AG08395 (cell line): ENCODE measurements at regions not wholly inside any gene's neighbourhood (a gene's known extent, or its start where the extent isn't known, plus 50 kb on each side); places are given as distances from the start of the nearest gene placed in this dataset.
A peak's percentile ranks its signal among the peaks of the same experiment; 100 is the strongest.
"Not testable (repeated sequence)": the region's sequence is repeated elsewhere in the genome, so short reads cannot be mapped to it uniquely, and the experiment has no call there.

Experiments
- DNase-seq: peaks from one replicate; pipeline ENCODE4 v3.0.0; 2012; ENCODE audit warnings: mixed read lengths, low spot score

DNA sequence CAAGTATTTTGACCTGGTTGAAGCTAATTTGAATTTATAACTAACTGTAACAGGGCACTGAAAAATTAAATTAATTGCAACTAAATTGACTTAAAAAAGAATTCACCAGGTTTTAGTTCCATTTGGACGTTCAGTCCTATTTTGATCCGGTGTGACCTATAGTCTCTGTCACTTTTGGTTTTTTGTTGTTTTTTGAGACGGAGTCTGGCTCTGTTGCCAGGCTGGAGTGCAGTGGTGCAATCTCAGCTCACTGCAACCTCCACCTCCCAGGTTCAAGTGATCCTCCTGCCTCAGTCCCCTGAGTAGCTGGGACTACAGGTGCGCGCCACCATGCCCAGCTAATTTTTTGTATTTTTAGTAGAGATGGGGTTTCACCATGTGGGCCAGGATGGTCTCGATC is 91.2 kb downstream of the GADD45G start:
- DNase-seq, result not testable (repeated sequence)

DNA sequence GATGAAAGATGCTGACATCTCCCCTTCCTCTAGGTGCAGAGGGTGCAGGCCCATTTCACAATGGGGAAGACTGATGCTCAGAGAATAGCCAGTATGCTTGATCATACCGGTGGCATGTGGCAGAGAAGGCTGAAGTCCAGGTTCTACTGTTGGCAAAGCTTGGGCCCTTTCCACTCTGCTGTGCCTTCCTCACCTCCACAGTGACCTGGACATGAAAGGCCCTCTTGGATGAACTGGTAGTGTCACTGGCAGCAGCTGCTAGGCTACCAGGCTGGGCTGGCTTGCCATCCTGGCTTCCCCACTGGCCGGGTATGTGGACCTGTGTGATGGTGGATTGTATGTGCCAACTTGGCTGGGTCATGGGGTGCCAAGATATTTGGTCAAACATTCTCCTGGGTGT is 92.0 kb downstream of the GADD45G start:
- no peak for DNase-seq

DNA sequence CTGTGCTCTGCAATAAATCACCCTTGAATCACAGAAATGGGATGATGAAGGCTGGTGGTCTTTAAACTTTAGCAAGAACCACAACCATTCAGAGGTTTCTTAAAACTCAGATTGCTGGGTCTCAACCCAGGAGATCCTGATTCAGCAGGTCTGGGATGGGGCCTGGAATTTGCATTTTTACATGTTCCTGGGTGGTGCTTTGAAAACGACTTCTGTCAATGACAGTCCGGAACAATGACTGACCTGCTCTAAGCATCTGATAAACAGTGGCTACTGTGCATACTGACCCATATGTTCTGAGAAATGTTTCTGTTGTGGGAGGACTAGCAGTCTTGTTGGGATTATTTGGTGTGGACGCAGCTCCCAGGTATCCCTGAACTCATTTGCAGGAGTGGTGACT is 92.7 kb downstream of the GADD45G start:
- DNase-seq, result no peak

DNA sequence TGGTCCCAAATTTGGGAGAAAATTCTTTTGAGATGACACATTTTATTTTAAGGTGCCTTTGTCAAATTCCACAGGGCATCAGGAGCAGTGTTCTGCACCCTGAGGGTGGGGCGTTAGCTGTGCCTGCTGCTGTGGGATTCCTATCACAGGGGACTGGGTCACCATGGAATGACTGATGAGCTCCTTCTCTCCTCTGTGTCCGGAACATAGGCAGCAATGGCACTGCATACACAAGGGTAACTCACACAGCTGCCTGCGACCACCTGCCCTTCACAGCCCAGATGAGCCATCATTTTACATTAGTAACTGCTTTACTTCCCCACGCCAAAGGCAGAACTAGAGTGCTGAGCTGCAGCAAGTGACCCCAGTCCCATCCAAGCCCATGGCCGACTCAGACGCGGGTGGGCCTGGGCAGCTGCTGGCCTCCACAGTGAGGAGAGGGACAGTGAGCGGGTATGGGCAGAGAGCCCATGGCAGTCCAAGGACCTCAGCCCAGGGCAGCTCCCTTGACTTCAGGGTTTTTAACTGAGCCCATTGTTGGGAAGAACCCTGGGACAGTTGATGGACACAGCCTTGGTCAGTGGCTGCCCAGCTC is 93.7 kb downstream of the GADD45G start:
- no peak for DNase-seq

DNA sequence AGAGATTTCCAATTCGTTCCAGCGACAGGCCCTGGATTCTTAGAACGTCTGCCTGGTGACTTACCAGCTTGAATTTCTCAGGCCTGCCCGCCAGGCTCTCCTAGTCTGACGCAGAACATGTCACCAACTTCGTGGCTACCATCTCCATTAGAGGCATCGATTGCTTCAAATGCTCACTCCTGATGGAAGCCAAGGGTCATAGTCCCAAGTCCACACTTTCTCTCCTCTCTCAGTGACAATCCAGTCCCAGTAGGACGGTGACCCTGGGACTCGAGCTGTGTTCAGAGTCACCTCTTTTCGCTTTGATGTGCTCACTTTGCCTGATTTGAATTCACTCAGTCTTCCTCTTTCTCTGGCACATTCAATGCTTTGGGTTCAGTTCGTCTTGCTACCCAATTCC is 94.8 kb downstream of the GADD45G start:
- no peak for DNase-seq

DNA sequence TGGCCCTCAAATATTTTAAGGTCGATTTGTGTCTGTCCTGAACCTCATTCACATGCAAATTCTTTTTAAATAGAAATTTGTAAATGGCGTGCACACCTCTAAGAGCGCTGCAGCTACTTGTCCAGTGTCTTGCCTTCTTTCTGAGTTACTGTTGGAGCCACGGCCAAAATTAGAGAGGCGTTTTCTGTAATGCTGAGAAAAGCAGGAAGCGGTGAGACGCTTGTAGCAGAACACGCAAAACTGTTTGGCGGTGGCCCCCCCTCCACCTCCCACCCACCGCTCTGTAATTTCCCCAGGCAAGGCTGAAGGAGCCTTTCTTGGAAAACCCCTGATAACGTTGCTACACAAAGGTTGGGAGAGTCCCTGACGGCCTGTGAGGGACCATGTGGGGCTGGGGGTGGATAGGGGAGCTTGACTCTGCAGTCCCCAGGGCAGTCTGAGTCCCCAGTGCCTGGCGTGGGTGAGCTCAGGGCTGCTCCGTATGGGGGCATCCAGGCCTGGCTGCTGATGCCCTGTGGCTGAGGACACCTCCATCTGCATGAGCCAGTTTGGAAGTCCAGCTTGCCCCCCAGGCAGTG is 96.5 kb downstream of the GADD45G start:
- no peak for DNase-seq

DNA sequence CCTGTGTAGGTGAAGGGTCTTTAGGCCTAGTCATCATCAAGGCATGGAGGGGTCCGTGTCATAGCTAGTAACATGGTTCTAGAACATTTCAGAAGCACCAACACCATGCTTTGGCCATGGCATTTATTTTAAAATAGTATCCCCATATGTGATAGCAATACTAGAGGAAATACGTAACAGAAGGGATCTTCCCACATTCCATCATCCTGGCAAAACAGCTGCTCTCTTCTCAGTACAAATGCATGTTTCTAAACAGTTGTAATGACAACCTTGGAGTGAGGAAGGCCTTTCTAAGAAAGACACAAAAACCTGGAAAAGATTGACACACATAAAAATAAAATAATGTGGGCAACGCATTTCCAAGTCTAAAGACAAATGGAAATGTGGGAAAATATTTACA is 97.6 kb downstream of the GADD45G start:
- no peak for DNase-seq

DNA sequence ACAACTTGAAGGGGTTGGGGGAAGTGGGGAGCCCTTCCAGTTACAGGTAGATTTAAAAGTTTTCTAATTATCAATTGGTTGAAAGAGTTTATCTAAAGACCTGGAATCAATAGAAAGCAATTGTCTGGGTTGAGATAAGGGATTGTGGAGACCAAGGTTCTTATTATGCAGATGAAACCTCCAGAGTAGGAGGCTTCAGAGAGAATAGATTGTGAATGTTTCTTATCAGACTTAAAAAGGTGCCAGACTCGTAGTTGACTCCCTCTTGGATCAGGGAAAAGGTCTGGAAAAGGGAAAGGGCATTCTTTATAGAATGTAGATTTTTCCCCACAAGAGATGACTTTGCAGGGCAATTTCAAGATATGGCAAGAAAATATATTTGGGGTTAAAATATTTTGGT is 100.8 kb downstream of the GADD45G start:
- DNase-seq, result no peak

DNA sequence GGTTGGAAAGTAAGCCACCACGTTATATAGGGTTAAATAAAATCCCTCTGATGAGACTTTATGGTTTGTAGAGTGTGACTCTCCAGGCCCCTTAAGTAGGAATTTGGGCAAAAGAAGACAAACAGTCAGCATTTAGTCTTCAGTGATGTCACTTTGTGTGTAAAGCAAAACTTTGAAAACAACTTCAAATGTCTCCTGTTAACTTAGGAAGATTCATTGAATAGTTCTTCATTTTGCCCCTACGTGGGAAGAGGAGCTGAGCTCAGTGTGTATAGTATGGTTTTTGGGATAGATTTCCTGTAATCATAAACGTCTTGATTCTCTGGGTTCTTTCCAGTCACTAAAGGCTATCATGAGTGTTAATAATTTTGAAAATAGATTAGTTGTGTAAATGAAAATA is 101.3 kb downstream of the GADD45G start:
- DNase-seq, result no peak

DNA sequence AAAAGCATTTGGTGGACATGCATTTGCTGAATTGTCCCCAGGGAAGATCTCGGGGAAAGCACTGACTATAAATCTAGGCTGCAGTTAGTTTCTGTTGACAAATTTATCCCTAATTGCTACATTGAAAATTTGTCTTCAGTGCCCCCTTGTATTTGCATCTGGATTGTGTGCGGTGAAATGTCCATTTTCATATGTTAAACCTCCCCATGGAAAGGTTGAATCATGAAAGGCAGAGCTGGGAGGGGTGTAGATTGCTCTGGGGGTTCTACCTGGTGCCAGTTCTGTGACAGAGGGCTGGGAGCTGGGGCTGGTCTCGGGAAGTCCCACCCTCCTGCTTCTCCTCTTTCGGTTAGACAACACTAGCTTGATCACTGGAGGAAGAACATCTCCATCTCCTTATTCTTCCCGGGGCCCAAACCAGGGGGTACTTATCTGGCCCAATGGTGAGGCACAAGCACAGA is 101.9 kb downstream of the GADD45G start:
- DNase-seq, result no peak

DNA sequence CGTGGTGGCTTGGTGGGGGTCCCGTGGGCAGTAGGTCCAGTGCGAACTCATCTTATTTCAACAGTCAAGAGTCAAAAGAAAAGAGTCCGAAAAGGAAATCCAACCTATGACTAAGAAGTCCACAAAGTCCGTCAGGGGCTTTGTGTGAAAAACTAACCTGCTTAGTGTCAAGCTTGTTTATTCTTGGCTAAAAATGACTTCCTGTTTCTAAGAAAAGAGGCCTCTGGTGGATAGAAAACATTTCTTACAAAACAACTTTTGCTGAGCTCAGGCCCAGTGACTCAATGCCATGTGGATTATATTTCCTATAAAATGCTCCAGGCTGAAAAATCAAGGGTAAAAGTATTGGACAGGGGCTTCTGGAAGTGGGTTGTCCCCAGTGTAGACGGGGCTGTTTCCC is 105.9 kb downstream of the GADD45G start:
- peak; percentile 21 for DNase-seq

DNA sequence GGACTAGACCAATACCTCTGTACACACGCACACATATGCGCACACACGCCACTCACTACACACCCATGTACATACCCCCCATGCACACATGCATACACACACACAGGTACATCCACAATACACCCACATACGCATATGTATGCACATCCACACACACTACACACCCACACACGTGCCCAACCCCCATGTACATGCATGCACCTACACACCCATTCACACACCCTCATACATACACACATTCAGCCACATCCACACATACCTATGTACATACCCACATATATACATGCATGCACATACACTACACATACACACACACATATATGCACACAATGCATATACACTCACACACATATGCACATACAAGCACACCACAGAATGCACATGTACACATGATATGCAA is 107.1 kb downstream of the GADD45G start:
- DNase-seq, result no peak

DNA sequence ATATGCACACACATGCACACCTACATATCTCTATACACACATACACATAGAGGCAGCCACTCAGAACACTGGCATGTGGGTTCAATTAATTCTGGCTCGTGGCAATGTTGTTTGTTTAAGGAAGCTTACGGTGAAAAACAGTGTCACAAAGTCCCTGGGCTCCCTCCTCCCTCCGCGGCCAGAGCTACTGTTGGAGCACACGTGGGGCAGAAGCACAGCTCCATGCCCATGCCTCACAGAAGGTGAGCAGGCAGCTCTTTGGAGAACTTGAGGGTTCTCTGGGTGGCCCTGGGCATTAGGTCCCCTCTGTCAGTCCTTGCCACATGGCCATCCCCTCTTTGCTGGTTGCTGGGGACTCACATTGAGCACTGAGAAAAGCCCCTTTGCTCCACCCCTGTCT is 107.5 kb downstream of the GADD45G start:
- no peak for DNase-seq

DNA sequence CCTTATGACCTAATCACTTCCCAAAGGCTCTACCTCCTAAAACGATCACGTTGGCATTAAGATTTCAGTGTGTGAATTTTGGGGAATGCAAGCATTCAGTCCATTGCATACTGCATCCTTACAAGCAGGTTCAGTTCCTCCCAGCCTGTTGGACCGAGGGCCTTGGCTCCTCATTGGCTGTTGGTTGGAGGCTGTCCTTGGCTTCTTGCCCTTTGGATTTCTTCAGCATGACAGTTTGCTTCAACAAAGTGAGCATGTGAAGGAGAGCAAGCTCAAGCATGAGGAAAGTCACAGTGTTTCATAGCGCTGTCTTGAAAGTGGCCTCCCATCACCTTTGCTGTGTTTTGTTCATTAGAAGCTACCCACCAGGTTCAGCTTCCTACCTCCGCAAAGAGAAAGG is 109.5 kb downstream of the GADD45G start:
- DNase-seq, result no peak

DNA sequence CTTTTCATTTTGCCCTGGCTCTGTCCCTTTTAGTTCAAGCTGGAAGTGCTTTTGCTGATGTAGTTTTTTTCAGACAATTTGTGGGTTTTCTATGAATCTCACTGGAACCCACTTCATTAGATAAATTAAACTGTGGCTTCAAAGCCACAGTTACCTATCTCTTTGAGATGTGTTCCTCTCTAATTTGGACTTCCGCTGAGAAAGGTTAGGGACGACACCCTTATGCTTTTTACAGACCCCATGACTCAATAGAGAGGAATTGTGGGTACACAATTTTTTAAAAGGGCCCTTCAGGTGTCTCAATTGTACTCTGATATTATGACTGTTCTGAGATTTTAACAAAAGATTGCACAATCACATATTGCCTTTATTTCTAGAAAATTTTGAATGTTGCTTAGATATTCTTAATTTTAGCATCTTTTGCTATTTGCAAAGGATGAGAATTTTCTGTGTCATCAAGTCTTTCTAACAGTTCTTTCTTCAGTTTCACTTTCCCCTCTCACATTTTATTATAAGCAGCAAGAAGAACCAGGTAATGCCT is 110.6 kb downstream of the GADD45G start:
- DNase-seq, result no peak

DNA sequence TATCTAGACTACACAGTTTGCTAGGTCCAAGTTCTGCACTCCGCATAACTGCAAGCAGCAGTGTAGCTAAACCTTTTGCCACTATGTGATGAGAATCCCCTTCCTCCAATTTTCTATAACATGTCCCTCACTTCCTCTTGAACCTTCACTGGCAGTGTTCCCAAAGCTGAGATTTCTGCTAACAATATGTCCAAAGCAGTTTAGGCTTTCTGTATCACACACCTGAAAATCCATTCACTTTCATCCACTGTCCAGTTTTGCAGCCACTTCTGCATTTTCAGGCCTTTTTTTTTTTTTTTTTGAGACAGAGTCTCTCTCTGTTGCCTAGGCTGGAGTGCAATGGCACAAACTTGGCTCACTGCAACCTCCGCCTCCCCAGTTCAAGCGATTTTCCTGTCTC is 111.1 kb downstream of the GADD45G start:
- DNase-seq, result no peak

DNA sequence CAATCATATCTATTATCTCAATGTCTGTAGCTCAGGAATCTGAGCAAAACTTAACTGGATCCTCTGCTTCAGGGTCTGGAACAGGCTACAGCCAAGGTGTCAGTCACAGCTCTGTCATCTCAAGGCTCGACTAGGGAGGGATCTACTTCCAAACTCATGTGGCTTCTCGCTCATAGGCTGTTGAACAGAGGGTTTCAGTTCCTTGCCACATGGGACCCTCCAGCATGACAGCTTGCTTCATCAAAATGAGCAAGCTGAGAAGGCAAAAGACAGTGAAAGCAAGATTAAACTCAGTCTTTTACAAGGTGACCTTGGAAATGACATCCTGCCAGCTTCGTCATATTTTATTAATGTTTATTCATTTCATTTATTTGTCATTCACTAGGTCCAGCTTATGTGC is 111.7 kb downstream of the GADD45G start:
- DNase-seq, result no peak

DNA sequence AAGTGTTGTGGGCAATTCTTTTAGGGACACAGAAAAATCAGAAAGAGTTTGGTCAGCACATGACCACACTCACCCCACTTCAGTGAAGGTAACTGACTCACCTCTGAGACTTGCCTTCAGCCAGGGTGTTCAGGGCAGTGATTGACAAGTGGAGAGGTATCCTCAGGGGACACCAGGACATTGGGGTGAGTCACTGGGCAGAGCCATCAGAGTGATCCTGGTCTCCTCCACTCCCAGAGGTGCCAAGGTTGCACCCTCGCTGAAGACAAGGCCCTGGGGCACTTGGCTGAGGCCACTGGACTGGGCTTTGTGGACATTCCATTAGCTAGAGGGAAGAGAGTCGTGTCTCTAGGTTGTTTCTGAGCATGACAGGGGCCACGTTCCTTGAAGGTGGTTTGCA is 113.4 kb downstream of the GADD45G start:
- no peak for DNase-seq

DNA sequence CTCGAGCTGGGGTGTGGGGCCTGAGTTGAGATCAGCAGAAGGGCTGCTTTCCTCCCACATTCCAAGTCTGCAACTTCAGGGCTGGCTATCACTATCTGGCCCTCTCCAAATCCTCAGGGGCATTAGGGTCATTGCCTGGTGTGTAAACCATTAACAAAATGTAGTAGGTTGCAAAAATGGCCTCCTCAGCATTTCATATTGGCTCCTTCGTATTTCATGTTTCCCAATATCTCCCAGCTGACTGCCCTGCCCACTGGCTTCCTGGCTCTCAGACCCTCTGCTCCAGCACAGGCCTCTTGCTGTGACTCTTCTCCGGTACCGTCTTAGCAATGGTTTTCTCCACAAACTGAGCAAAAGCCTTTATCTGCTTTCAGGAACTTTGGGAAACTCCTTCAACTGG is 113.8 kb downstream of the GADD45G start:
- DNase-seq, result no peak

DNA sequence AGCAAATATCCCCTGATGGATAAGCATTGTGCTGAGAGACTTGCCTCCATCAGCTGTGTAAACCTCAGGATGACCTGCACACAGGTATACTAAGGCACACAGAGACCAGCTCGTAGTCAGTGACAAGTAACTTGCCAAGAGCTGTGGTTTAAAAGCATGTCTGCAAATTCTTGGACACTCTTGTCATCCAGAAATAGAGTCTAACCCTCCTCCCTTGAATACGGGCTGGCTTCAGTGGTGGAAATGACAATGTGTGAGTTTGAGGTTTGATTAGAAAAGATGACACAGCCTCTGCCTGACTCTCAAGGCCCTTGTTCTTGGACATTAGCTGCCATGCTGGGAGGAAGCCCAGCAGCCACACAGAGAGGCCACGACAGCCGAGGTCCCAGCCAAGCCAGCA is 114.4 kb downstream of the GADD45G start:
- DNase-seq, result no peak

DNA sequence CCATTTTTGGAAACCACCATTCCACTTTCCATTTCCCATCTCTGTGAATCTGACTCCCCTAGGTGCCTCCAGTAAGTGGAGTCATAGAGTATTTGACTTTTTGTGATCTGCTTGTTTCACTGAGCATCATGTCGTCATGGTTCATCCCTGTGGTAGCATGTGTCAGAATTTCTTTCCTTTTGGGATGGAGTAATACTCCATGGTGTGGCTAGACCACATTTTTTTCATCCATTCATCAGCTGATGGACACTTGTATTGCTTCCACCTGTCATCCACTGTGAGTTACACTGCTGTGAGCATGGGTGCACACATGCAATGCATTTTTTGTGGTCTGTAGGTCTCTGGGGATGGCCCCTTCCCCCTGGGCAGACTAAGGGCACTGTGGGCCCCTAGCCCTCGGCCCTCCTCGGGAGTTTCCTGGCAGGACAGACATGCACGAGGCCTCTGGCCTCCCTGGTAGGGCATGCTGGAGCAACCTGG is 115.9 kb downstream of the GADD45G start:
- DNase-seq, result no peak

DNA sequence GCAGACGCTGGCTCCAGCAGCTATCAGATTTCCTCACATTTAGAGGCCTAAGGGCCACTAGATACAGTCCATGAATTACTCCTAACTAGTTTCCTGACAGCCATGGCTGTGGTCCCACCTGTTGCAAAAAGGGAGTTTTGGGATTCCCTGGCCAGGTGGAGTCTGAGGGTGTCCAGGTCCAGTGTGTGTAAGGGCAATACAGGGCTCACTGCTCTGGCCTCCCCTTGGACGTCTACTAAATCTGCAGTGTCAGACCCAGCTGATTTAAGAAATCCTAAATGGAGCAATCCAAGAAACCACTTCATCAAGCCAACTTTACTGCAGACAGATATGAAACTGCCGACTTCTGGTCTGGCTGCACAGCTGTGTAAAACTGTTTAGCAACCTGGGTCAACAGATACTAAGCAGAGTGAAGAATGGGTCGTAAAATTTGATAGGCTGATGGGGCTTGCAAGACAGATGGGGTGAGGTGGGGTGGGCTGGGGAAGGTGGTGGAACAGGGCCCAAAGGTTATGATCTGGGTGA is 116.4 kb downstream of the GADD45G start:
- no peak for DNase-seq

DNA sequence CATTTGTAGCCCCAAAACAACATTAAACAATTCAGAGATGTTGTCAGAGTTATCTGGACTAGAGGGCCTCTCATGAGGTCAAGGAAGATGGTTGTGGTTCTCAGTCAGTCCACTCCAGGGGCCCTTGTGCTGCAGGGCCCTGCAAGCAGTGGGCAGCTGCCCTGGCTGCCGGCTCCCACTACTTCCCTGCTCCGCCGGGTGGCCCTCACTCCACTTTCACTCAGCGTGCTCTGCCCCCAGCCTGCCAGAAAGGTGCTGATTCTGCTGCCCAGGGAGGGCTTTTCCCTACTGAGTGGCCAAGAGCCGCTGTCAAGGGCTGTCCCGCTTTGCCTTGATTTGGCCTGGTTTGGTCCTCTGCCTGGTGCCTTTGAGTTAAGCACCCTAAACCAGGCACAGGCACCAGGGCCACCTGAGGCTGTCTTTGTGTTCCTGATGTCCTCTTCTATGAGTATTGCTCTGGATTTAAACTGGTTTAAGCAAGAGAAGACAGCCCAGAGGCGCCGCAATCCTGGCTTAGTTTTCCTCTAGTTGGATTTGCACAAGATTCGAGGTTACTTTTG is 117.2 kb downstream of the GADD45G start:
- DNase-seq, result no peak
